HCT116 (cell line): ENCODE measurements at regions not wholly inside any gene's neighbourhood (a gene's known extent, or its start where the extent isn't known, plus 50 kb on each side); places are given as distances from the start of the nearest gene placed in this dataset.

ENCODE experiments used
- ATAC-seq: fragments of 200-7000 bp; cut with Tn5 transposase; 2 replicates; pipeline ENCODE4 v1.9.1; 2020; ENCODE audit warnings: mild to moderate bottlenecking, moderate library complexity
- BruUV-seq: library from RNA; stranded (reverse); fragments of 400-500 nt; replicated peaks from 2 replicates; lab custom pipeline; 2021; lab: Mats Ljungman, UMichigan
- CTCF ChIA-PET: fragments of 300-600 bp; sonication (Branson Sonifier 250); formaldehyde crosslinking; loops from one replicate; lab custom pipeline; 2021; ENCODE audit warnings: antibody characterized with exemption; lab: Charles Lee
- POLR2A ChIA-PET: fragments of 300-600, 350-600 bp; sonication (Branson Sonifier 250); formaldehyde crosslinking; loops from one replicate; lab custom pipeline; 2021; ENCODE audit warnings: antibody characterized with exemption; lab: Charles Lee
- RAD21 ChIA-PET, 2 experiments: fragments of 300-600 bp; sonication (Branson Sonifier 250); formaldehyde crosslinking; loops; one replicate each; lab custom pipeline; 2023; ENCODE audit warnings: low total read pairs in 2 of 2; ENCODE audit not compliant: uncharacterized antibody in 2 of 2, unreplicated experiment in 2 of 2, low non-redundant PET in 1 of 2; lab: Charles Lee
- DNase-seq: peaks from one replicate; pipeline ENCODE4 v3.0.0-alpha.2; 2010; ENCODE audit warnings: low read depth, low spot score
- H2AFZ ChIP-seq: fragments of 200-600 bp; shearing (Covaris generic), sonication (generic); 2 replicates; pipeline ENCODE4 v1.6.1; 2017; ENCODE audit warnings: low read depth, mixed run types, mixed read lengths, antibody characterized with exemption, low read length; ENCODE audit not compliant: poor library complexity, severe bottlenecking
- H3K27ac ChIP-seq: 2 replicates; pipeline ENCODE4 v1.5.1; 2012; ENCODE audit warnings: low read depth, low read length
- H3K27me3 ChIP-seq: fragments of 200-600 bp; sonication (generic); 2 replicates; pipeline ENCODE4 v1.6.1; 2016; ENCODE audit warnings: mixed run types, low read length, mixed read lengths; ENCODE audit not compliant: insufficient read depth
- H3K36me3 ChIP-seq, 2 experiments: fragments of 200-500 bp in 1 of 2; fragments of 200-600 bp in 1 of 2; sonication (Bioruptor generic) in 1 of 2; sonication (generic) in 1 of 2; 2 replicates each; pipeline versions ENCODE4 v1.5.1 to v1.6.1; 2014 to 2016; ENCODE audit warnings: low read length in 2 of 2, inconsistent platforms in 1 of 2, mixed read lengths in 1 of 2, mixed run types in 1 of 2; ENCODE audit not compliant: insufficient read depth in 2 of 2, control insufficient read depth in 1 of 2
- H3K4me1 ChIP-seq, 2 experiments: fragments of 200-600 bp in 1 of 2; sonication (generic) in 1 of 2; 2 replicates each; pipeline versions ENCODE4 v1.5.1 to v1.6.1; 2012 to 2017; ENCODE audit warnings: low read length in 2 of 2, inconsistent platforms in 1 of 2, mild to moderate bottlenecking in 1 of 2, mixed read lengths in 1 of 2, mixed run types in 1 of 2, moderate library complexity in 1 of 2; ENCODE audit not compliant: insufficient read depth in 2 of 2, control insufficient read depth in 1 of 2
- H3K4me2 ChIP-seq: fragments of 200-600 bp; sonication (generic); 2 replicates; pipeline ENCODE4 v1.6.1; 2017; ENCODE audit warnings: mixed run types, low read length, mixed read lengths
- H3K4me3 ChIP-seq, 2 experiments: fragments of 200-600 bp in 1 of 2; sonication (generic) in 1 of 2; replicated peaks in 1 of 2; 2 replicates each; pipeline ENCODE4 v1.5.1; 2011 to 2016; ENCODE audit warnings: low read length in 2 of 2, control low read depth in 1 of 2, low read depth in 1 of 2, mild to moderate bottlenecking in 1 of 2, mixed read lengths in 1 of 2, mixed run types in 1 of 2
- H3K79me2 ChIP-seq: fragments of 200-600 bp; sonication (generic); 2 replicates; pipeline ENCODE4 v1.6.1; 2017; ENCODE audit warnings: mild to moderate bottlenecking, mixed run types, low read length, moderate library complexity, mixed read lengths; ENCODE audit not compliant: insufficient read depth
- H3K9ac ChIP-seq: fragments of 200-600 bp; sonication (generic); 2 replicates; pipeline ENCODE4 v1.6.1; 2016; ENCODE audit warnings: low read length, mixed read lengths
- H3K9me2 ChIP-seq: fragments of 200-600 bp; sonication (generic), shearing (Covaris generic); 2 replicates; pipeline ENCODE4 v1.6.1; 2017; ENCODE audit warnings: mixed run types, mild to moderate bottlenecking, moderate library complexity; ENCODE audit not compliant: insufficient read depth
- H3K9me3 ChIP-seq, 2 experiments: fragments of 200-500 bp in 1 of 2; fragments of 200-600 bp in 1 of 2; sonication (Bioruptor generic) in 1 of 2; sonication (generic) in 1 of 2; 2 replicates each; pipeline ENCODE4 v1.6.1; 2014 to 2017; ENCODE audit warnings: low read length in 2 of 2, mixed read lengths in 2 of 2, inconsistent platforms in 1 of 2, low read depth in 1 of 2, mild to moderate bottlenecking in 1 of 2, mixed run types in 1 of 2, moderate library complexity in 1 of 2; ENCODE audit not compliant: control insufficient read depth in 1 of 2, insufficient read depth in 1 of 2
- H4K20me1 ChIP-seq: fragments of 200-600 bp; sonication (generic), shearing (Covaris generic); 2 replicates; pipeline ENCODE4 v1.6.1; 2017; ENCODE audit warnings: mixed run types, mild to moderate bottlenecking, moderate library complexity; ENCODE audit not compliant: insufficient read depth
- ATF3 ChIP-seq: IDR thresholded peaks from 2 replicates; pipeline ENCODE4 v1.6.1; 2012
- CTCF ChIP-seq, 3 experiments: fragments of 200-600 bp in 1 of 3; sonication (generic) in 1 of 3; IDR thresholded peaks in 2 of 3; conservative IDR thresholded peaks in 1 of 3; 2 replicates each; pipeline ENCODE4 v1.5.1; 2012 to 2017; ENCODE audit warnings: low read depth in 2 of 3, low read length in 2 of 3, antibody characterized with exemption in 1 of 3, borderline replicate concordance in 1 of 3, control low read depth in 1 of 3, mild to moderate bottlenecking in 1 of 3, mixed read lengths in 1 of 3, mixed run types in 1 of 3, moderate library complexity in 1 of 3; ENCODE audit not compliant: insufficient read depth in 1 of 3
- EGR1 ChIP-seq: IDR thresholded peaks from 2 replicates; pipeline ENCODE4 v1.6.1; 2012; ENCODE audit warnings: low read depth
- ELF1 ChIP-seq: IDR thresholded peaks from 2 replicates; pipeline ENCODE4 v1.6.1; 2012; ENCODE audit warnings: low read depth, borderline replicate concordance
- EZH2 ChIP-seq: fragments of 200-600 bp; sonication (generic); IDR thresholded peaks from 2 replicates; pipeline ENCODE4 v1.6.1; 2017; ENCODE audit warnings: antibody characterized with exemption, mixed run types
- FOSL1 ChIP-seq: IDR thresholded peaks from 2 replicates; pipeline ENCODE4 v1.6.1; 2012; ENCODE audit warnings: low read depth
- JUND ChIP-seq: IDR thresholded peaks from 2 replicates; pipeline ENCODE4 v1.6.1; 2012
- MAX ChIP-seq: IDR thresholded peaks from 2 replicates; pipeline ENCODE4 v1.6.1; 2012
- POLR2A ChIP-seq: IDR thresholded peaks from 2 replicates; pipeline ENCODE4 v1.7.0; 2011; ENCODE audit warnings: borderline replicate concordance; ENCODE audit not compliant: insufficient read depth, insufficient read length; ENCODE audit errors: extremely low read depth
- RAD21 ChIP-seq: IDR thresholded peaks from 2 replicates; pipeline ENCODE4 v1.6.1; 2012; ENCODE audit warnings: low read depth, mild to moderate bottlenecking
- REST ChIP-seq: IDR thresholded peaks from 2 replicates; pipeline ENCODE4 v1.6.1; 2012; ENCODE audit warnings: low read depth
- SIN3A ChIP-seq: IDR thresholded peaks from 2 replicates; pipeline ENCODE4 v1.6.1; 2012; ENCODE audit warnings: low read depth
- SP1 ChIP-seq: IDR thresholded peaks from 2 replicates; pipeline ENCODE4 v1.6.1; 2012; ENCODE audit warnings: low read depth
- SRF ChIP-seq: IDR thresholded peaks from 2 replicates; pipeline ENCODE4 v1.6.1; 2012; ENCODE audit warnings: low read depth
- TCF7L2 ChIP-seq: IDR thresholded peaks from 2 replicates; pipeline ENCODE4 v1.7.0; 2011; ENCODE audit warnings: borderline replicate concordance, inconsistent platforms; ENCODE audit not compliant: insufficient read depth, insufficient read length; ENCODE audit errors: extremely low read depth
- YY1 ChIP-seq: IDR thresholded peaks from 2 replicates; pipeline ENCODE4 v1.6.1; 2011; ENCODE audit warnings: low read length, low read depth, moderate library complexity, mild to moderate bottlenecking; ENCODE audit not compliant: insufficient replicate concordance; ENCODE audit errors: extremely low read depth
- ZBTB33 ChIP-seq: IDR thresholded peaks from 2 replicates; pipeline ENCODE4 v1.6.1; 2011; ENCODE audit warnings: mild to moderate bottlenecking, low read length, moderate library complexity; ENCODE audit not compliant: insufficient replicate concordance; ENCODE audit errors: extremely low read depth
- ZNF274 ChIP-seq: fragments of 200-500 bp; sonication (Bioruptor generic); IDR thresholded peaks from 2 replicates; pipeline ENCODE4 v1.6.1; 2014; ENCODE audit warnings: mild to moderate bottlenecking, low read depth, low read length, inconsistent platforms
- intact Hi-C: fragments of 100-400 bp; cut with micrococcal nuclease; formaldehyde crosslinking; loops from 2 replicates; pipeline ENCODE4 v1.10.0; 2022

- H3K9me3 ChIP-seq = no peaks in the 10 kb centered on the region
- H2AFZ ChIP-seq = peak overlapping the region; percentile 83
- no peak overlapping the region for H3K4me3 ChIP-seq
- no peaks in the 10 kb centered on the region for H3K9me2 ChIP-seq
- RAD21 ChIA-PET = no interaction called here
- no peak for ATAC-seq
- TF ChIP-seq REST = no peak
- TF ChIP-seq ATF3 = no peak
- TF ChIP-seq YY1 = no peak
- no peak for TF ChIP-seq ZNF274
- no peak for TF ChIP-seq CTCF (IDR thresholded peaks at IDR 0.05 in 2 of 3, conservative IDR thresholded peaks at IDR 0.05 in 1 of 3; ENCODE audit: borderline replicate concordance in 1 of 3, insufficient read depth in 1 of 3, low read depth in 2 of 3, low read length in 2 of 3)
- TF ChIP-seq RAD21 = no peak
- TF ChIP-seq POLR2A = no peak
- no peak for TF ChIP-seq TCF7L2
- TF ChIP-seq JUND = no peak
- TF ChIP-seq SRF = no peak
- no peak for TF ChIP-seq FOSL1
- TF ChIP-seq MAX = no peak
- TF ChIP-seq SIN3A = no peak
- TF ChIP-seq ZBTB33 = no peak
- no peak for TF ChIP-seq SP1
- no peak for TF ChIP-seq ELF1
- no peak for TF ChIP-seq EZH2
- no peak for TF ChIP-seq EGR1
- TF ChIP-seq, all 23 proteins: peak for 0
- Histone ChIP-seq H3K4me2 (no peak overlapping the region), H3K27me3 (no peaks in the 10 kb centered on the region), H3K9ac (no peak overlapping the region), H3K27ac (no peak overlapping the region), H3K36me3 (no peaks in the 10 kb centered on the region), H3K4me1 (no peaks in the 10 kb centered on the region), H3K79me2 (no peaks in the 10 kb centered on the region), H4K20me1 (no peaks in the 10 kb centered on the region)
- intact Hi-C loops = no loop called here
- POLR2A ChIA-PET = no interaction called here
- no peak for DNase-seq
- BruUV-seq = no TSS peak
- CTCF ChIA-PET = no interaction called here
These were observed 109.6 kb upstream of the DPYD start for GRCh38 chr1:98030483-98030882.
